OCI-LY3 (cell line): ENCODE measurements at regions not wholly inside any gene's neighbourhood (a gene's known extent, or its start where the extent isn't known, plus 50 kb on each side); places are given as distances from the start of the nearest gene placed in this dataset.

Experiments
- CTCF ChIP-seq: fragments of 200-600, 300-600 bp; sonication (generic); IDR thresholded peaks from 2 replicates; pipeline ENCODE4 v1.5.1; 2014; ENCODE audit warnings: antibody characterized with exemption, low read length, low read depth
- EZH2phosphoT487 ChIP-seq: fragments of 200-600 bp; shearing (Covaris generic); IDR thresholded peaks from 2 replicates; pipeline ENCODE4 v1.6.1; 2018; ENCODE audit warnings: antibody characterized with exemption, mixed run types, low read depth

- TF ChIP-seq CTCF: no peak
- no peak for TF ChIP-seq EZH2phosphoT487
These were observed 1086.9 kb upstream of the TMPRSS15 start for GRCh38 chr21:19490481-19490880.
